ENCODE measurements at regions not wholly inside any gene's neighbourhood (a gene's known extent, or its start where the extent isn't known, plus 50 kb on each side); places are given as distances from the start of the nearest gene placed in this dataset.

DNA sequence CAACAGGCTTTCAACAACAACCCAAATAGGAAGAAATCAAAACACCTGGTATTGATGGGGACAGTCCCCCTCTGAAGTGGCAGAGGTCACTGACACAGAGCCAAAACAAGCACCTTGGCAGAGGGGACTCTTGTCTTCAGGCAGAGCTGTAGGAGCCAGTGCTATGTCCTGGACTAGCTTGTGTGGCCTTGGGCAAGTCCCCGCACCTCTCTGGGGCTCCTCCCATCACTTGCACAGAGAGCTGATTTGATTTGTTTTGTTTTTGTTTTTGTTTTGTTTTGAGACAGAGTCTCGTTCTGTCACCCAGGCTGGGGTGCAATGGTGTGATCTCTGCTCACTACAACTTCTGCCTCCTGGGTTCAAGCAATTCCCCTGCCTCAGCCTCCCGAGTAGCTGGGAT lies 100.8 kb downstream of the C9orf50 start:
- H3K9me3 Mint-ChIP-seq = peaks cover 5% of the 10 kb centered on the region
- no peaks in the 10 kb centered on the region for H3K4me1 Mint-ChIP-seq
- no peak overlapping the region for H3K4me3 Mint-ChIP-seq
- H3K27me3 Mint-ChIP-seq = peaks cover 2% of the 10 kb centered on the region
- no peak overlapping the region for H3K27ac Mint-ChIP-seq
- peaks cover 8% of the 10 kb centered on the region for H3K36me3 Mint-ChIP-seq

- H3K27ac Mint-ChIP-seq = no peak overlapping the region
- no peak overlapping the region for H3K4me3 Mint-ChIP-seq
Observed at GRCh38 chr9:129518074-129518473, 102.8 kb downstream of the C9orf50 start.

DNA sequence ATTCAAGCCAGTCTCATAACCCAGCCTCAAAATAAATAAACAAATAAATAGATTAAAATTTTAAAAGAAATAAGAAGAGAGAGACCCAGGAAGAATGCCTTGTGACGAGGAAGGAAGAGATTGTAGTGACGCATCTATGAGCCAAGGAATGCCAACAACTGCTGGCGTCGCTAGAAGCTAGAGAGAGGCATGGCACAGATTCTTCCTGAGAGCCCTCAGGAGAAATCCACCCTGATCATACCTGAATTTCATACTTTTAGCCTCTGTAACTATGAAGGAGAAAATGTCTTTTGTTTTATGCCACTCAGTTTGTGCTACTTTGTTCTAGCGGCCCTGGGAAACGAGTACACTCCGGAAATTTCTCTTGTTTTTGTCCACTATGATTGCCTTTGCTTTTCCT lies 103.9 kb downstream of the C9orf50 start:
- Mint-ChIP-seq H3K36me3 (peaks cover 11% of the 10 kb centered on the region), H3K4me1 (no peaks in the 10 kb centered on the region), H3K4me3 (no peak overlapping the region), H3K27ac (no peak overlapping the region), H3K27me3 (peaks cover 2% of the 10 kb centered on the region), H3K9me3 (peaks cover 16% of the 10 kb centered on the region)

More at GRCh38 chr9:129518074-129518473, 102.8 kb downstream of the C9orf50 start:
- Mint-ChIP-seq H3K27me3 (peaks cover 2% of the 10 kb centered on the region), H3K36me3 (peaks cover 10% of the 10 kb centered on the region), H3K9me3 (peaks cover 11% of the 10 kb centered on the region), H3K4me1 (no peaks in the 10 kb centered on the region)

- Mint-ChIP-seq H3K27ac (no peak overlapping the region), H3K27me3 (peaks cover 2% of the 10 kb centered on the region), H3K4me3 (no peak overlapping the region), H3K9me3 (peaks cover 16% of the 10 kb centered on the region), H3K4me1 (no peaks in the 10 kb centered on the region), H3K36me3 (peaks cover 11% of the 10 kb centered on the region)
Observed at GRCh38 chr9:129514891-129515290, 106.0 kb downstream of the C9orf50 start.

DNA sequence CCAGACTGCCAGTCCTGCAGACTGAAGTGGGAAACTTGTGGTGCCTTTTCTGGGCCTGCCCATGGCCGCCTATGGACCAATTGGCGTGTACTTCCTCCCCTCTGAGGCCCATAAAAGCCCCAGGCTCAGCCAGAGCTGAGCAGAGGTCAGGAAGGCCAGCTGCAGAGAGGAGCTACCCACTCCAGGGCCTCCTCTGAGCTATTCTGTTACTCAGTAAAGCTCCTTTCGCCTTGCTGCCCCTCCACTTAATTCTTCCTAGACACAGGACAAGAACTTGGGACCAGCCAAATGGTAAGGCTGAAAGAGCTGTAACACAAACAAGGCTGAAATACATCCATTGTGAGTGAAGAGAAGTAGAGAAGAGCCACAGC lies 106.4 kb downstream of the C9orf50 start:
- H3K9me3 Mint-ChIP-seq = peaks cover 16% of the 10 kb centered on the region
- peaks cover 11% of the 10 kb centered on the region for H3K36me3 Mint-ChIP-seq
- H3K27me3 Mint-ChIP-seq = peaks cover 2% of the 10 kb centered on the region
- no peaks in the 10 kb centered on the region for H3K4me1 Mint-ChIP-seq
- H3K4me3 Mint-ChIP-seq = no peak overlapping the region
- no peak overlapping the region for H3K27ac Mint-ChIP-seq

GRCh38 chr9:129513856-129514496 lies 106.9 kb downstream of the C9orf50 start:
- Mint-ChIP-seq H3K4me1 (no peaks in the 10 kb centered on the region), H3K4me3 (no peak overlapping the region), H3K9me3 (peaks cover 16% of the 10 kb centered on the region), H3K27ac (no peak overlapping the region), H3K27me3 (peaks cover 2% of the 10 kb centered on the region), H3K36me3 (peaks cover 11% of the 10 kb centered on the region)

DNA sequence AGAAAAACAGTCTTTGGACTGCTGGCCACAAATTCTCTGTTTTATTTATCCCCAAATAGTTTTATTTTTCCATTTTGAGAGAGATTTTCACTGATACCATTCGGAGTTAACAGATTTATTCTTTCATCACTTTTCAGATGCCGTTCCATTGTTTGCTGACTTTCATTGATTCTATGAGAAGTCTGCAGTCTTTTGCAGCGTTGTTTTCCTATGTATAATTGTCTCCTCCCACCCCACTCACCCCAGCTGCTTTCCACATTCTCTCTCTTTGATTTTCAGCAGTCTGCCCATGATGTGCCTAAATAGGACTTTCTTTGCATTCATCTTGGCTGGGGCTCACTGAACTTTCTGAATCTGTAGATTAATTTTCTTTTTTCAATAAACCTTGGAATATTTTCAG lies 107.6 kb downstream of the C9orf50 start:
- Mint-ChIP-seq H3K9me3 (peaks cover 15% of the 10 kb centered on the region), H3K27ac (no peak overlapping the region), H3K27me3 (peaks cover 2% of the 10 kb centered on the region), H3K4me1 (no peaks in the 10 kb centered on the region), H3K36me3 (peaks cover 10% of the 10 kb centered on the region), H3K4me3 (no peak overlapping the region)

DNA sequence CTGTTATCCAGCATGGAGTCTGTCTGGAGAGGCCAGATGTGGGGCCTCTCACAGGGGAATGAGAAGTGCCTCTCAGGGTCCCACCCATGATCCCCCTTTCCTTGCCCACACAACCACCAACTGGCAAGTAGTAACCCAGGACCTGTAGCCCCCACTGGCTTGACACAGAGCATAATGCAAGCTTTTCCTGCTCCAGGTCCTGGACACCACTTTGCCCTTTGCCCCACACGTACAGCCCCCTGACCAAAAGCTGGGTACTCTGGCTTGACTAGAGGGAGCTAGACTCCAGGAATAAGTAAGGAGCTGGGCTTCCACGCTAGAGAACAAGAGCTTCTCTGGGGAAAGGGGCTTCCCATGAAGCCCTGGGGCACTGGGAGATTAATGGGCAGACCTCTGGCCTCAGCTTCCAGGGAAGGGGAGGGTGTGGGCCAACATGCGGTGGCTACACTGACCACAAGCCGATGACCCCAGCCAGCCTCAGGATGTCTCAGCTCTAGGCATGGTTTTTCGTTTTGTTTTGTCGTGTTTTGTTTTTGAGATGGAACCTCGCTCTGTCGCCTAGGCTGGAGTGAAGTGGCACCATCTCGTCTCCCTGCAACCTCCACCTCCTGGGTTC lies 109.5 kb downstream of the C9orf50 start:
- Mint-ChIP-seq H3K27me3 (no peaks in the 10 kb centered on the region), H3K4me1 (no peaks in the 10 kb centered on the region), H3K36me3 (peaks cover 6% of the 10 kb centered on the region), H3K27ac (no peak overlapping the region), H3K9me3 (peaks cover 12% of the 10 kb centered on the region), H3K4me3 (no peak overlapping the region)

- Mint-ChIP-seq H3K36me3 (peaks cover 5% of the 10 kb centered on the region), H3K27ac (no peak overlapping the region), H3K9me3 (peaks cover 12% of the 10 kb centered on the region), H3K27me3 (no peaks in the 10 kb centered on the region), H3K4me3 (no peak overlapping the region), H3K4me1 (peaks cover 3% of the 10 kb centered on the region)
Observed at GRCh38 chr9:129509533-129509928, 111.4 kb downstream of the C9orf50 start.

DNA sequence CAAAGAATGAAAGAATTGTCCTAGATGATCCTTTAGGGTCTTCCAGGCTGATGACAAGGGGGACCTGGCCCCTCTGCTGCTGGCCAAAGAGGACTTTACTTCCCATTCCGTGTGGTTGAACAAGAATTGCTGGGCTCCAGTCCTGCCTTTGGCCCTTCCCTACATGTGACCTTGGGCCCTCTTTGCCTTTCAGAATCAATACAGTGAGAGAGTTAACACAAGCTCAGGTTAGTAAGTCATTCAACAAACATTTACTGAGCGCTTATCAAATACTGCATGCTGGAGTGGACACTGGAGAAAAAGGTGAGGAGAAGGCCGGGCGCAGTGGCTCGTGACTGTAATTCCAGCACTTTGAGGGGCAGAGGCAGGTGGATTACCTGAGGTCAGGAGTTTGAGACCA lies 113.1 kb downstream of the C9orf50 start:
- Mint-ChIP-seq H3K9me3 (peaks cover 5% of the 10 kb centered on the region), H3K4me1 (peaks cover 3% of the 10 kb centered on the region), H3K4me3 (no peak overlapping the region), H3K27me3 (no peaks in the 10 kb centered on the region), H3K36me3 (peaks cover 3% of the 10 kb centered on the region), H3K27ac (no peak overlapping the region)

DNA sequence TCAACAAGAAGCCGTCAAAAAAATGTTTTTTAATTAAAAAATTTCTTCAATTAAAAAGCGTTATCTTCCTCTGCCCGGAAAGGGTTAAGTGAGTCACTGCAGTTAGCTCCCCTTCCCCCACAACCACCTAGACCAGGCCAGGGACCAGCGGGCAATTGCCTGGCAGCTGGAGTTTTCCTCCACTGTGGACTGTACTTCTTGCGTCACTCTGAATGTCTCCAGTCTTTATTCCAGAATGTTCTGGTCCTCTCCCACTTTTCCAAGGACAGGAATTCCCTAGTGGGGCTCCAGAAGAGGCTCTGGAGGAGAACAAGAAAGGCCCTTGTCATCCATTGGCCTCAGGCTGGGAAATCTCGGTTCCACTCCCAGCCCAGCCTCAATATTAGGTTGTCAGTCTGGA lies 114.0 kb downstream of the C9orf50 start:
- Mint-ChIP-seq H3K9me3 (no peaks in the 10 kb centered on the region), H3K27ac (no peak overlapping the region), H3K4me3 (no peak overlapping the region), H3K27me3 (no peaks in the 10 kb centered on the region), H3K36me3 (peaks cover 2% of the 10 kb centered on the region), H3K4me1 (peaks cover 3% of the 10 kb centered on the region)

DNA sequence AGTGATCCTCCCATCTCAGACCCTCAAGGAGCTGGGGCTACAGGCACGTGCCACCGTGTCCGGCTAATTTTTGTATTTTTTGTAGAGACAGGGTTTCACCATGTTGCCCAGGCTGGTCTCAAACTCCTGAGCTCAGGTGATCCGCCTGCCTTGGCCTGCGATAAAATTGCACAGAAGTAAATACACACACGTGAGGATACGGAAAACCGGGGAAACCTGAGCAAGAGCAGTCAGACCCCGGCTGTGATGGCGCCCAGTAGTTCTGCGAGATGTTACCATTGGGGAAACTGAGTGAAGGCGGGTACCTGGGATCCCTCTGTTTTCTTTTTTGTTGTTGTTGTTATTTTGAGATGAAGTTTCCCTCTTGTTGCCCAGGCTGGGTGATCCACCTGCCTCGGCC lies 114.9 kb downstream of the C9orf50 start:
- Mint-ChIP-seq H3K27me3 (no peaks in the 10 kb centered on the region), H3K27ac (peak overlapping the region; percentile 23), H3K36me3 (peaks cover 2% of the 10 kb centered on the region), H3K9me3 (no peaks in the 10 kb centered on the region), H3K4me1 (peaks cover 3% of the 10 kb centered on the region), H3K4me3 (no peak overlapping the region)

GRCh38 chr9:129505270-129505902 lies 115.5 kb downstream of the C9orf50 start:
- no peak overlapping the region for H3K4me3 Mint-ChIP-seq
- H3K27me3 Mint-ChIP-seq = no peaks in the 10 kb centered on the region

GRCh38 chr9:129504404-129504803 lies 116.5 kb downstream of the C9orf50 start:
- Mint-ChIP-seq H3K36me3 (peaks cover 2% of the 10 kb centered on the region), H3K27ac (peak overlapping the region; percentile 17), H3K4me1 (peaks cover 3% of the 10 kb centered on the region), H3K9me3 (no peaks in the 10 kb centered on the region), H3K4me3 (no peak overlapping the region), H3K27me3 (no peaks in the 10 kb centered on the region)

More at GRCh38 chr9:129505270-129505902, 115.5 kb downstream of the C9orf50 start:
- H3K36me3 Mint-ChIP-seq = peaks cover 2% of the 10 kb centered on the region
- peaks cover 3% of the 10 kb centered on the region for H3K4me1 Mint-ChIP-seq
- no peaks in the 10 kb centered on the region for H3K9me3 Mint-ChIP-seq
- H3K27ac Mint-ChIP-seq = no peak overlapping the region

- H3K4me1 Mint-ChIP-seq = peaks cover 11% of the 10 kb centered on the region
- no peaks in the 10 kb centered on the region for H3K9me3 Mint-ChIP-seq
- H3K4me3 Mint-ChIP-seq = no peak overlapping the region
- H3K27ac Mint-ChIP-seq = no peak overlapping the region
- peaks cover 2% of the 10 kb centered on the region for H3K36me3 Mint-ChIP-seq
- H3K27me3 Mint-ChIP-seq = no peaks in the 10 kb centered on the region
Observed at GRCh38 chr9:129501771-129502319, 119.1 kb downstream of the C9orf50 start.

All from activated naive CD4-positive, alpha-beta T cell treated with anti-CD3 and anti-CD28 coated beads, Interleukin-2, amount 50 U/mL, for 24 hours (primary cell).